Activated CD8-positive, alpha-beta memory T cell treated with anti-CD3 and anti-CD28 coated beads, Interleukin-2, amount 50 U/mL, for 24 hours (primary cell): ENCODE measurements at regions not wholly inside any gene's neighbourhood (a gene's known extent, or its start where the extent isn't known, plus 50 kb on each side); places are given as distances from the start of the nearest gene placed in this dataset.

Source experiments
- DNase-seq: peaks from one replicate; pipeline ENCODE4 v3.0.0-alpha.2; 2020; ENCODE audit errors: extremely low read depth

DNA sequence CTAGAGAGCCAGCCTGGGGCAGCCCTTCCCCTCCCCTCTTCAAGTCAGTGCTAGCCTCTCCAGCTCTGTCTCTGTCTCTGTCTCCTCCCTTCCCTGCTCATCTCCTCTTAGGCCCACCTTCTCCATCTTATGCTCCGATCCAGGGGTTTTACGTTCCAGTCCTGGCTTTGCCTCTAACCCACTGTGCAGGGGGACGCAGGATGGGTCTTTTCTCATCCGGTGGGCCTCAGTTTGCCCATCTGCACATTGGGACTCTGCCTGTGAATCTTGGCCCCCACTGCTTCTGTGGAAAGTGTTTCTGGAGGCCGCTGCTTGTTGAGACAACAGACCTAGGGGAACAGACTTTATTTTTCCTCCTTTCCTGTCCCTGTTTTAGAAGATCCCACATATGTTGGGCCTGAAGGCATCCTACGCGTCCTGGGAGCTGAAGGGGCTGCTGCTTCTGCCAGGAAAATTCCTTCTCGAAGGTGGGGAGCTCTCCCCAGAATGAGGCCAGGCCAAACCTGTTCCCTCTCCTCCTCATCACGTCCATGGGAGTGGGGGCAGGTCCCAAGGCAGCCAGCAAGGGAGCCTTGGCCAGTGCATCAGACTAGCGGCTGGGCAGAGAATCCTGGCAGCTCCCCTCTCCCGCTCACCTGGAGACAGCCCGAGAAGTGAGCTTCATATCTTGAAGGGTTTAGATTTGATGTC, 99.5 kb upstream of the CSF3R start:
- no peak for DNase-seq

GRCh38 chr1:36580524-36580923, 97.8 kb upstream of the CSF3R start:
- no peak for DNase-seq

- DNase-seq = no peak
Observed at GRCh38 chr1:36579039-36579438, 96.3 kb upstream of the CSF3R start.

- DNase-seq = no peak
Observed at GRCh38 chr1:36576551-36577110, 93.9 kb upstream of the CSF3R start.

- DNase-seq = no peak
Observed at GRCh38 chr1:36576118-36576517, 93.4 kb upstream of the CSF3R start.

DNA sequence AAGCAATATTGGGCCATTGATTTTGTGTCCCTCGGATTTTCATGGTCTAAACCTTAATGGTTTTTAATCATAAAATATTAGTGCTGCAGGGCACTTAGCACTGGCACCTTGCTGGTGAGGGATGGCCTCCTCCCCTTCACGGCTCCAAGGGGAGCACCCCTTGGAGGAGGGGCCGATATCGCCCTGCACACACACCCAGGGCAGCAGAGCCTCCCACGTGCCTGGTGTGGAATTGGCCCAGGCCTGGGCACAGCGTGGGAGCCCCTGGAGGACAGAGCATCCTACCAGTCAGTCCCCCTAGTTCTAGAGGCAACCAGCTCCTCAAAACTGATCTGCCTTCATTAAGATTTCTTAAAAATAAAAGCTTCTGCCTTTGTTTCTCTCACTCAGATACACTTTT, 90.7 kb upstream of the CSF3R start:
- DNase-seq = no peak

GRCh38 chr1:36572906-36573305, 90.2 kb upstream of the CSF3R start:
- DNase-seq = no peak

DNA sequence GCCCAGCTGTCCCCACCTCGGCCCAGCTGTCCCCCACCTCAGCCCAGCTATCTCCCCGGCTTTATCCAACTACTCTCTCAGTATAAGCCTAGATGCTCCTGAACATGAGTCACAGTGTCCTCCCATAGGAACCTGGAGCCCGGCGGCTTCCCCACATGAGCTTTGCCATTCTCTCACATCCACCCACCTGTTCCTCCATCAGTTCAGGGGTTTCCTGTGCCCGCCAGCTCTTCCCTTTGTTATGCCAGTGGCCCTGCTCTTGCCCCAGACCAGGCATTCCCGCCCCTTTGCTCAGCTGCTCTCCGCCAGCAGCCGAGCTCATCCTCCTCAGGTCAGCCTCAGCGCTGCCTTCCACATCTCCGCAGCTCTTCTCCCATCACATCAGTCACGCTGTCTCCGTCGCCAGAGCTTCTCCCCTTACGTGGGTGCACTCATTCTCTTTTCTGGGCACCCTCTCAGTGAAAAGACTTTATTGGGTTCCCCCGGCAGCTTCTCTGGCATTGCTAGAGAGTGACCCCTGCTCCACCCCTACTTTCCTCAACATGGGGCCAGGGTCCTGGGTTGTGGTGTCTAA, 89.5 kb upstream of the CSF3R start:
- DNase-seq = no peak

GRCh38 chr1:36571106-36571505, 88.4 kb upstream of the CSF3R start:
- no peak for DNase-seq

- no peak for DNase-seq
Observed at GRCh38 chr1:36570478-36571060, 87.9 kb upstream of the CSF3R start.

DNA sequence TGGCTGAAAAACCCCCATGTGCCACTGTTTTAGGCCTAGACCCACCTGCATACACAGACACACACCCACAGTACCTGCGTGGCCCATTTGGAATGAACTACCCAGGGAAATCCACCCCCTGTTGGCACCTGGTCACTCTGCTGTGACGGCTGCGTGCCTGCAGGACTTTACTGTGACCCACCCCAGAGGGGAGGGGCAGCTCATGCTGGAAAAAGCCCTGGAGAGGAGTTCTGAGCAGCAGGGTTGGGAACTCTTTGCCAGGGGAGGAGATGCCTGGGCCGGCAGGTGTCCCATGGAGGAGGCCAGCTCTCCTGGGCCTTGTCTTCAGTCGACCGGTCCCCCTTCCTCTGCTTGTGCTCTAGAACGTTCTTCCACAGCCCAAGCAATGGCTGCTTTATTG, 87.3 kb upstream of the CSF3R start:
- no peak for DNase-seq

GRCh38 chr1:36567601-36568341, 85.1 kb upstream of the CSF3R start:
- no peak for DNase-seq

DNA sequence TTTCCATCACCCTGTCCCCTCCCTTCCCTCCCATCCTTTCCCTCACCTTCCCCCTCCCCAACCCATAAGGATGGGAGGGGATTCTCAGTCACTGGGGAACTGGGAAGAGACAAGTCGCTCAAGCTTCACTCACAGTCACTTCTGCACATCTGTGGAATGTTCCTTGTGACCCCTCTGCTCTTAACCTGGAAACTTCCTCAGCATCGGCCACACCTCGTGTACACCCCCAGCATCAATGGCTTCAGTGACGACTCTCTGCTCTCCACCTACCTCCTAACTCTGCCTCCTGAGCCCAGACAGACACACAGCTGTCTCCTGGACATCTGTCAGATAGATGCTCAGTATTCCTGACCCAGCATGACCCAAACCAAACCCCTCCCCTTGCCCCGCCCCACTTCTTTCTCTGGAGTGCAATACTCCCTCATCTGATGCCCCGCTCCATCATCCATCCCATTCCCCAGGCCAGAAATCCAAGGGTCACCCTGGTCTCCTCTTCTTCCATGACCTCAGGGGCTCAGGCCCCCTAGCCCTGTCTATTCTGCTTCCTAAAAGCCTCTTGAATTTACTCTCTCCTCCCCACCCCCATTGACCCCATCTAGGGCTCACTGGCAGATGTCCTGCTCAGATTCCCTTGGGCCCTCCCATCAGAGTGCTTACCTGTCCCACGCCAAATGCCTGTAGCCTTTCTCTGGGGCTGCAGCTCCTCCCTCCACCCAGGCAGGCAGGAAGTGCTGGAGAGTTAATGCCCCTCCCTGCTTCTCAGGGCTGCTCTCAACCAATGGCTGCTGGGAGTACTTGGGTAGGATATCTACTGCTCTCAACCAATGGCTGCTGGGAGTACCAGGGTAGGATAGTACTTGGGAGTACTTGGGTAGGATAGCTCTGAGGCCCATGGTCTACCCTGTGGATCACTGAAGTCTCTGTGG, 83.1 kb upstream of the CSF3R start:
- no peak for DNase-seq

- no peak for DNase-seq
Observed at GRCh38 chr1:36562181-36562685, 79.5 kb upstream of the CSF3R start.

GRCh38 chr1:36561361-36561724, 78.6 kb upstream of the CSF3R start:
- DNase-seq = no peak

GRCh38 chr1:36560621-36561360, 78.1 kb upstream of the CSF3R start:
- DNase-seq = no peak

DNA sequence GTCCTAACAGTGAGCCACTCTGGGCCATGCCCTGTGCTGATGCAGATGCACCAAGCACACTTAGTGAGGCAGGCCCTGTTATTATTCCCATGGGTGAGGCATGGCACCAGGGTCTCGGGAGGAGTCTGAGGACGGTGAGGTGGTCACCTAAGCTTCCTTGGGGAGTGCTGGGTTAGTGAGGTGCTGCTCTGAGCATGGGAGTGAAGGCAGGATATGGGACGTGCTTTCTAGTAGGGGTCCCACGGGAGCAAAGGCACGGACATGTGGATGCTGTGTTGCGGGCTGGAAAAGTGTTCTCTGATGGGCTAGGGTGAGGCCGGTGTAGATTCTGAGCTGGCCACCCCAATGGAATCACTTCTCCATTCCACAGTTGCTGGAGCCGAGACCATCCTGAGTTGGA, 77.5 kb upstream of the CSF3R start:
- no peak for DNase-seq

DNA sequence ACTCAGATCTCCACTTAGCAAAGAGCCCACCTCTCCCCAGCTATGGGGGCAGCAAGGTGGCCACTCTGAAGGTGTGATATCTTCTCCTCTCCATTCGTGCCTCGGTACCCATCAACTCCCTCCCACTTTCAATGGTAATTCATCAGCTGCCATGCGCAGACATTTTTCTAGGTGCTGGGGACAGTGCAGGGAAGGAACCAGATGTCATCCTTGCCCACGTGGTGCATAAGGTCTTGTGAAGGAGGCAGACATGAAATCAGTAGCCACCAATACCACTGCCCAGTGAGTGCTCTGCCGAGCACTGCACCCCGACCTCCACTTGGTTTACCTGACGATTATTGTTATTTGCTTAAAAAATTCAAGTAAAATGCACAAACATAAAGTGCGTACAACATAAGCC, 76.3 kb upstream of the CSF3R start:
- no peak for DNase-seq

GRCh38 chr1:36557041-36558000, 74.6 kb upstream of the CSF3R start:
- no peak for DNase-seq
